GM21515 (cell line): ENCODE measurements at regions not wholly inside any gene's neighbourhood (a gene's known extent, or its start where the extent isn't known, plus 50 kb on each side); places are given as distances from the start of the nearest gene placed in this dataset.

Experiments
- ATAC-seq: cut with Tn5 transposase; IDR thresholded peaks from one replicate; pipeline ENCODE4 v1.9.1; 2021; ENCODE audit not compliant: unreplicated experiment

DNA sequence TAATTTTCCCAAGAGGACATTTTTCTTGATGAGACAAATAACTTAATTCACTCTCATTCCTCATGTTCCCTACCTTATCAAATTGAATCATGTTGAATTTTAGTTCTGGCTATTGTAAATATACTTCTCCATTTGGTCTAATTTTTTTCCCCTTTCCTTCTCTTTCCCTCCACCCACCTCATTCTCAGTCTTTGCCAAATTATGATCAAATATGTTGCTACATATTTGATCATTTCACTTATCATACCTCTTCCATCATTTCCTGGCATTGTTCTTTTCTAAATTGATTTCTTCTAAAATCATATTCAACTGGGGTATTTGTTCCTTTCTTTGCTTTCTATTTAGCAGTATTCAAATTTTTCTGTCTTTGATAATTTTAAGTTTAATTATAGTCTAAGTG lies 52.3 kb downstream of the HDGFL1 start:
- no peak for ATAC-seq

GRCh38 chr6:22622351-22622750 lies 53.0 kb downstream of the HDGFL1 start:
- ATAC-seq, result no peak

DNA sequence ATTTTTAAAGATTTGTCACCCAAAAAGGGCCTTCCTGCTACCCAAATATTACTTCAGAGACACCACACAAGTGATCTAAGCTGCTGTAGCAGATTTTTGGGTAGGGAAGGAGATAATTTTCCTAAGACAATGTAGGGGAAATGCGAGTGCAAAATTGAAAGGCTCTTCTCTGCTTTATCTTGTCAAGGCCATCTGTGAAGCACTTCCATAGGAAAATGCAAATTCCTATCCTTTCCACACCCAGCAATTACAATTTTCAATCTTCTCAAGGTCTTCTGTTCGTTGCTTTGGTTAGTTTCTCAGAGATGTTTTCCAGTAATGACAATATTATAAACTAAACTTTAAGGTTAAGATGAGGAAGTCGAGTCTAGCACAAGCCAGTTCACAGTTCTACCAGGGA lies 53.4 kb downstream of the HDGFL1 start:
- ATAC-seq, result no peak

GRCh38 chr6:22627644-22628043 lies 58.3 kb downstream of the HDGFL1 start:
- ATAC-seq, result no peak

DNA sequence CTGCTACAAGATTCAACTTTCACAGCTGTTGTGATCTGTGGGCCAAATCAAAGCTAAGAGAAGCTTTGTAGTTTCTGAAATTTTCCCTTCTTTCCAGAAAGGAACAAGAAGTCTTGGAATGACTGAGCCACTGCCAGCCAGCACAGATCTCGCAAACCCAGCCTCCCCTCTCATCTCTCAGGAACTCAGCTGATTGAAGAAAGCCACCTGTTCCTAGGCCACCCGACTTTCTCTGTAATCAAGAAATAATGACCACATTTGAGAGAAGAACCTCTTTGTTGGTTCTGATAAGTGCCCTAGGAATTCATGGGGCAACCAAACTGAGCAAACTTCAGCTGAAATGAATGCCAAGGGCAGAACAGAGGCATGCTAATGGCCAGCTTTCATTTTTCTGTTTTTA lies 61.7 kb downstream of the HDGFL1 start:
- ATAC-seq, result no peak

GRCh38 chr6:22632581-22633145 lies 63.3 kb downstream of the HDGFL1 start:
- ATAC-seq, result no peak

GRCh38 chr6:22636452-22636851 lies 67.1 kb downstream of the HDGFL1 start:
- no peak for ATAC-seq

DNA sequence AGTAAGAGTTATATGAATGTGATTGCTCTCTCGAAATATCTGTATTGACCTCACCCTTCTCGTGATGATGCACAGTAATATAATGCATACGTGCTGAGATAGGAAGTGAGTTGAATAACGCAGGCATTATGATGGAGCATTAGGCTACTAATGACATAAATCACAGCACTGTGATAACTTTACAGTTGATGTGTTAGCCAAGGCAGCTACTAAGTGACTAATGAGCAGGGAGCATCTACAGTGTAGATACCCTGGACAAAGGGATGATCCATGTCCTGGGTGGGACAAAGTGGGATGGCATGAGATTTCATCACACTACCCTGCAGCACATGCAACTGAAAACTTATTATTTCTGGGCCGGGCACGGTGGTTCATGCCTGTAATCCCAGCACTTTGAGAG lies 68.4 kb downstream of the HDGFL1 start:
- ATAC-seq, result no peak

- ATAC-seq, result no peak
These were observed 69.0 kb downstream of the HDGFL1 start for GRCh38 chr6:22638320-22638719.

DNA sequence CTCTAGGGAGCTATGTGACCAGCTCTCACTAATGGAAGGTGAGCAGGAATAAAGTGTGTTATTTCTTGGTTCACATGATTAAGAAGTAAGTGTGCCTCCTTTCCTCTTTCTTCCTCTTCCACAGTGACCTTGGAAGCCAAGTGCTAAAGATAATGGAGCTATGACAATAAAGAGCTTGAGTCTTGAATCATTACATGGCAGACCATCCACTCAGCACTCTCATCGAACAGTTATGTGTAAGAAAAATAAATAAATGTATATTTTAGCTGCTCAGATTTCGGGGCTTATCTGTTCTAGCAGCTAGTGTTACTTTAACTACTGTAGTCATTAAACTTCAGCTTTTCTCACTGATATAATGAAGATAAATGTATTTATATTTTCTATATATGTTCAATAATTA lies 72.9 kb downstream of the HDGFL1 start:
- ATAC-seq, result no peak

DNA sequence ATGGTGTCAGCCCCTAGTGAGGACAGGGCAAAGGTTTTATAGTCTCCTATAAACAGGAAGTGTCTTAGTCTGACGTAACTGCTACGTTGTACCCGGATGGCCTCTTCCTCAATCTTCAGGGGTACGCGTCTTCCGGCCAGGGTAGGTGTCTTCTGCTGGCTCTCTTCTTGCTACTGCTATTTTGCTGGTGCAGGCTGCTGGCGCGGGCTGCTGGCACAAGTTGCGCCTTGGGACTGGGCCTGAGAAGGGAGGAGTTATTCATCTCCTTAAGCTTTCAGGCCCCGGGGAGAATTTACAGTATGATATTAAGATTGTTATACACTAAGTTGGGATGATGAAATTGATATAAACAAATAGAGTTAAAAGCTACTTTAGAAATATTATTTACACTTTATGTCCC lies 74.4 kb downstream of the HDGFL1 start:
- no peak for ATAC-seq

DNA sequence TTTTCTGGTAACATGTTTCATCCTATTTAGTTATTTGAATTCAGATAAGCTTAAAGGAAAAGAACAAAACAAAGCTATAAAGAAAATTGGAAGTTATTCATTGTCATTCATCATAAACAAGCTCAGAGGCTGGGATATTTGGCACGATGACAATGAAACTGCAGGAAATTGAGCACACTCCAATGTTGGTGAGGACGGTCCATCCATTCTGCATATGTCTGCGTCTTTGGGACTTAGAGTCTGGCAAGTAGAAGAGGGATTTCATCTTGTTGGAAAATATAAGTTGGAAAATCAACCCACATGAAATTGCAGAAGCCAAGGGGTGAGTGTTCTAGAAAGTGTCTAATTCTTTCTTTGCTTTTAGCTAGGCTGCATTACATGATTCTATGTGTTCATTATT lies 78.4 kb downstream of the HDGFL1 start:
- no peak for ATAC-seq

GRCh38 chr6:22651731-22652130 lies 82.4 kb downstream of the HDGFL1 start:
- ATAC-seq, result no peak

GRCh38 chr6:22653980-22654610 lies 84.7 kb downstream of the HDGFL1 start:
- ATAC-seq, result no peak

- no peak for ATAC-seq
These were observed 87.5 kb downstream of the HDGFL1 start for GRCh38 chr6:22656706-22657351.

DNA sequence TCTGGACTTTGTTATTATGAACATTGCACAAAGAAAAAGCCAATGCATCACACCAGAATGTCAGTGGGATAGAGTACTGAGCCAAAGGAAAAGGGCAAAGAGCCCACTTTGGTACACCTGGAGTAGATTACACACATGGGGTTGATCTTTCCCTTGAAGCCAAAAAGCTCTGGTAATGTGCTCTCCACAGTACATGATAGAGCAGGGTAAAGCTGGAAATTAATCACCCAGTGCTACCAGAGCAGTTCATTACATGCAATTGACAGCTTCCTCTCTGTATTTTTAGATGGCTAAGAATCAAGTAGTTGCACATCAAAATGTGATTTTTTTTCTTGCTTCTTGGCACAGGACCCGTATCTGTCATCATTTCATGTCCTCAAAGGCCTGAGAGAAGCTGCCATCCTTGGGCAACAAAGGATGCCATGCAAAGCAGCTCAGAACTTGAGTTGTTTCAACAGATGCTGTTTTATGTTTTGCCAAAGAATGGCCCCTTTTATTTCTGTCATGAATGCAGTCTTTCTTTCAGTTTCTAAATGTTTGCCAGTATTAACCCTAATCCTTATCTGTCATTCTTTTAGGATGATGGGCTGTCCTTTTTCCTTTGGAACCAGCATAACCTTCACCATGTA lies 88.1 kb downstream of the HDGFL1 start:
- ATAC-seq, result no peak

- no peak for ATAC-seq
These were observed 88.8 kb downstream of the HDGFL1 start for GRCh38 chr6:22658183-22658582.

DNA sequence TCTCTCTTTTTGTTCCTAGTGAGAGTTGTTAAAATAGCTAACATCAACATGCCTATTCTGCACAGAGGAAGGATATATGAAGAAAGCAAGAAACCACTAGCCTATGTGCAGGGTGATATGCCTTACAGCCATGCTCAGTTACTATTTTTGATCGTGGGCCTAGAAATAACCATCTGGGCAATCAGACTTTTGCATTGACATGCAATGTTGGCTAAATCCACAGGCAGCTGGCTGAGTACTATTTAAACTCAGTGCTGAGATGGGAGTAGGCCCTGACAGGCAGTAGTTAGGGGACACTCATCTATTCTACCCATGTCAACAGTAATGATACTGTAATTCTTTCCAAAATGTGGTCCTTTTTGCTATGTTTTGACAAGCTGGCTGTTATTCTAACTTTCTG lies 89.6 kb downstream of the HDGFL1 start:
- no peak for ATAC-seq

DNA sequence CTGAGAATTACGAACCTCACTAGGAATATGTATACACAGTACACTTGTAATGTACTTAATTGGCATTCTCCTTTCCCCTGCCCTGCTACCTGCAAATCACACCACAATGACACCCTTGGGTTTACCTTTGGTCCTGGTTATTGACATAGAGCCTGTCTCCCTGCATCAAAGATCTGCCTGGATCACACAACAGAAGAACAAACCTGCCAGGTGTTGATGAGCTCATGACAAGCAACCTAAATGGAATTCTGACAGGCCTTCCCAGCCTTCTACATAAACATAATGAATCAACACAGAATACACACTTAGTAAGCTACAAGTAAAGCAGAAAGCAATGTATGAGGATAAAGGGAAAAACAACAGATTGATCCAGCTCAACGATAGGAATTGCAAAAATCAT lies 95.6 kb downstream of the HDGFL1 start:
- no peak for ATAC-seq

- ATAC-seq, result no peak
These were observed 96.7 kb downstream of the HDGFL1 start for GRCh38 chr6:22666021-22666420.

GRCh38 chr6:22666586-22666985 lies 97.2 kb downstream of the HDGFL1 start:
- no peak for ATAC-seq

DNA sequence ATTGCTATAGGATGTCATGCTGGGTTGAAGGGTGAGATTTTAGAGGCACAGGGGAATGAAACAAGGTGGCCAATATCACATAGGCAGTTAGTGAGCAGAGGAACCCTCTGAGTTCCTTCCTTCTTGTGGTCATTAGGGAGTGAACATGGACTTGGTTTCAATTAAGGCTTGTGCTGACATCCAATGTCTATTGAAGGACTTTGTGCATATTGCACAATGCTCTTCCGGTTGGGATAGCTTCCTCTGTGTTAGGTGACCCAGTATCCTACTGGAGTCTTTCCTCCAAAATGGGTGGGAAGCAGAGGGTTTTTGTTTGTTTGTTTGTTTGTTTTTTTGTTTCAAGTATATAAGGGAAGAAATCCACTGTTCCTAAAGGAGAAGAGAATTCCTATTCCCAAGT lies 98.5 kb downstream of the HDGFL1 start:
- ATAC-seq, result no peak
